GM18858 (cell line): ENCODE measurements at regions not wholly inside any gene's neighbourhood (a gene's known extent, or its start where the extent isn't known, plus 50 kb on each side); places are given as distances from the start of the nearest gene placed in this dataset.
"Not testable (repeated sequence)": the region's sequence is repeated elsewhere in the genome, so short reads cannot be mapped to it uniquely, and the experiment has no call there.

Experiments
- ATAC-seq: cut with Tn5 transposase; IDR thresholded peaks from one replicate; pipeline ENCODE4 v1.9.1; 2021; ENCODE audit not compliant: unreplicated experiment

DNA sequence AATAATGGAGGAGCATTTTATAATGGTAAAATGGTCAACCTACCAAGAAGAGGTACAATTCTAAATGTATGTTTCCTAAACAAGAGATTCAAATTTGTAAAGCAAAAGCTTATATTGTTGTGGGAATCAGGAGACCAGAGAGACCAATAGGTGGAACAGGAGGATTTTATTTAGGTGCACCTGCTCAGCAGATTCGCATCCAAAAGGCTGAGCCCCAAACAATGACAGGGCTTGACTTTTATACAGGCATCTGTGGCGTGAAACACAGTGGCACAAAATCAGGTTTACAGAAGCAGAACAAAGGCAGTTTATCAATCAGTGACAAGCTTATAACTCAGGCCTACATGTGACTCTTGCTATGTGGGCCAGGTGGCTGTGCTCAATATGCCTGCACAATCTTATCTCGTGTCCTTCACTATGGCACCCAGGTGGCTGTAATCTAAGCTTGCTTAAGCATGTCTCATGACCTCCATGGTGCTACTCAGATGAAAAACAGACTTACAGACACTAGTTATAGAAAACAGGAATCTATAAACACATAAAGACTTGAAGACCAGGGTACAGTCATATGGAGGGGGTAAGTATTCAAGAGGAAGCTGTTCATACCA, 780.2 kb upstream of the CA10 start:
- no peak for ATAC-seq

DNA sequence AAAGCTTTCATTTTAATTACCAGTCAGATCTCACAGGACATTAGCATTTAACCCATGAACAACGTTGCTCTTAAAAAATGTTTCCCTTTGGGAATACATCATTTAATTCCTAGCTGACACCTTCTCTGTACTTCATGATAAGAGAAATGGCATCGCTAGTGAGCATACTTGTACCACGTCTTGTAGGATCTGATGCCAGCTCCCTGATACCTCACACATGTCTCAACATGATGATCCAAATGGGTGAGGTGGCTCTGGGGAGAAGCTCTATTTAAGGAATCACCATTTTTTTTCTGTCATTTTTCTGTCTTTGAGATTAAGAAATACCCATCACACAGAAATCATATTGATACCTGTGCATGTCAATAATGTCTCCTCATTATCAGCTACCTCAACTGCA, 772.1 kb upstream of the CA10 start:
- ATAC-seq: no peak

- ATAC-seq: no peak
These were observed 771.6 kb upstream of the CA10 start for GRCh38 chr17:52930145-52930544.

DNA sequence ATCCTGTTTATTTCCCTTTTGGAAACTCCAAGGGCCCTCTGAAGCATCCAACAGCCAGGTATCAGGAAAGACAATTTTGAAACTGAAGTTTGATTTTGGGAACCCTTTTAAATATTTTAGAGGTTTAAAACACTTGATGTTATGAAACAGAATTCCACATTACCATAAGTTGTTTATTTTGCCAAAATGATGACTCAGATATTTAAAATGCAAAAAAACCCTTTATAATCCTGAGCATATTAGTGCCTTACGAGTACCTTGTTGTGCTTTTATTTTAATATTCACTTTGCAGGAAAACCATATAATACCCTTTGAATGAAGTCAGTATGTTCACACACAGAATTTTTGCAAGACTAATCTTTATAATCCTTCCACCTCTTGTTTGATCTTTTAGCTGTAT, 765.1 kb upstream of the CA10 start:
- no peak for ATAC-seq

- no peak for ATAC-seq
These were observed 740.7 kb upstream of the CA10 start for GRCh38 chr17:52899235-52899634.

- no peak for ATAC-seq
These were observed 736.8 kb upstream of the CA10 start for GRCh38 chr17:52895272-52895671.

DNA sequence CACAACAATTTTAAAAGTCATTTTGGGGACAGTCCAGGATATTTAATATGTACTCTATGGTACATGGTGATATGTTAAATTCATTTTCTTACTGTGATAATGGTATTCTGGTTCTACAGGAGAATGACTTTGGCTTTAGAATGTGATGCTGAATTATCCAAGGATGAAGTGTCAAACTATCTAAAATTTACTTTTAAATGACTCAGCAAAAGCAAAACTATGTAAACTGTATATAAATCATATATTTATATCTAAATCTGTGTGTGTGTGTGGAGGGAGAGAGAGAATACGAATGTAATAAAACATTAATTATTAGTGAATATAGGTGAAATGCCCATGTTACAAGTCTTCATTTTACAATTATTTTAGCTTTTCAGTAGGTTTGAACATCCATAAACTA, 733.8 kb upstream of the CA10 start:
- no peak for ATAC-seq

DNA sequence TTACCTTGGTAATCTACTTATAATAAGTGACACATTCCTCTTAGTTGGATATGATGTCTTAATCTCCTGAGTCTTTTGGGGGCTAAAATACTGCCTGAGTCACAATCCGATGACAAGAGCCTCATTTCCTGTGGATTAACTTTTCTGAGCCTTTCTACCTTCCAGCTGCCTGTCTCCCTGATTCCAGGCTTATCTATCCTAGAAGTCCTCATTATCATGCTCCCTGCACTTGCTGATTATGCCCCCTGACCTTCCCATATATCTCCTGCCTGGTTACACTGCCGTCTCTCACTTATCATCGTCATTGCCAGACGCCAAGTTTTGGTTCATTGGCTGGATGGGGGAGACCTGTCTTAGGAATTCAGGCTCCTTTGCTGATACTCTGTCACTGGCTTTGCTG, 727.4 kb upstream of the CA10 start:
- ATAC-seq: no peak

DNA sequence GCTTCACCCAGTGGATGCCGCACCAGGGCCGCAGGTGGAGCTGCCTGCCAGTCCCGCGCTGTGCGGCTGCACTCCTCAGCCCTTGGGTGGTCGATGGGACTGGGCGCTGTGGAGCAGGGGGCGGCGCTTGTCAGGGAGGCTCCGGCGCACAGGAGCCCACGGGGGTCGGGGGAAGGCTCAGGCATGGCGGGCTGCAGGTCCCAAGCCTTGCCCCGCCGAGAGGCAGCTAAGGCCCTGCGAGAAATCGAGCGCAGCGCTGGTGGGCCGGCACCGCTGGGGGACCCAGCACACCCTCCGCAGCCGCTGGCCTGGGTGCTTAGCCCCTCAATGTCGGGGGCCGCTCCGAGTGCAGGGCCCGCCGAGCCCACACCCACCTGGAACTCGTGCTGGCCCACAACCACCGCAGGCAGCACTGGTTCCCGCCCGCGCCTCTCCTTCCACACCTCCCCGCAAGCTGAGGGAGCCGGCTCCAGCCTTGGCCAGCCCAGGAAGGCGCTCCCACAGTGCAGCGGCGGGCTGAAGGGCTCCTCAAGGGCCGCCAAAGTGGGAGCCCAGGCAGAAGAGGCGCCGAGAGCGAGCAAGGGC, 725.5 kb upstream of the CA10 start:
- not testable (repeated sequence) for ATAC-seq

DNA sequence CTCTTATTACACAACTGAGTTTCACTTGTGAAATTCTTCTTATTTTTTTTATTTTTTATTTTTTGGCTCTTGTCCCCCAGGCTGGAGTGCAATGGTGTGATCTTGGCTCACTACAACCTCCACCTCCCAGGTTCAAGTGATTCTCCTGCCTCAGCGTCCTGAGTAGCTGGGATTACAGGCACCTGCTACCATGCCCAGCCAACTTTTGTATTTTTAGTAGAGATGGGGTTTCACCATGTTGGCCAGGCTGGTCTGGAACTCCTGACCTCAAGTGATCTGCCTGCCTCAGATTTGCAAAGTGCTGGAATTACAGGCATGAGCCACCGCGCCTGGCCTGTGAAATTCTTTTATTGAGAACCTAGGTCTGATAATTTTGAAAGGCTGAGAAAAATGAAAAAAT, 688.3 kb upstream of the CA10 start:
- not testable (repeated sequence) for ATAC-seq

GRCh38 chr17:52841971-52842370, 683.5 kb upstream of the CA10 start:
- no peak for ATAC-seq

GRCh38 chr17:52837492-52837891, 679.0 kb upstream of the CA10 start:
- no peak for ATAC-seq

DNA sequence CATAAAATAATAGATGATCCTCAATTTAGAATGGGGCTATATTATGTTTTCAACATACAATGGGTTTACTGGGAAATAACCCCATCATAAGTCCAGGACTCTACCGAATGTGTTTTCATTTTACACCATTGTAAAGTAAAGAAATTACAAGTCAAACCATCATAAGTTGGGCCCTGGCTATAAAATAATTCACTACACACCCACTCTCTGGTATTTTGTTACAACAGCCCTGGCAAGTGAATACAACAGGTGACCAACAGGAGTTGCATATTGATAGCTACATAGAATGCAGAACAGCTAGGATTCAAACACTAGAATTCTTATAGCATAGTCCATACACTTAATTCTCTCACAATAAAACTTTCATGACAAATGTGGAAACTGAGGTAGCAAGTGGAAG, 673.0 kb upstream of the CA10 start:
- no peak for ATAC-seq

DNA sequence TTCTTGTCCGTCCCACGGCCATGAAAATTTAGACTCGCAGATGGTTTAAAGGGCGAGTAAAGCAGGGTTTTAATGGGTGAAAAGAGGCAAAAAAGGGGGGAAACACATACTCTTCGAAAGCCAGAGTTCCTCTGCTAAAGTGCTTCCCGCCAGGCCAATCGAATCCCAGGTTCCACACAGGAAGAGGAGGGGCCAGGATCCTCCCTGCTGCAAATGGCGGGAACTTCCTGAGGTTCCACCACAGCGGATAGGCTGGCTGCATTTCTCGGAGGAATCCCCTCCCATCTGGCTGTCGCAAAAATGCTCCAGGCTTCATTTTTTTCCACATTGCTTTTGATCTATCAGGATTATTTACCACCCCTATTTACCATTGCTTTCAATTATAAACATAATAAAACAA, 670.1 kb upstream of the CA10 start:
- no peak for ATAC-seq

DNA sequence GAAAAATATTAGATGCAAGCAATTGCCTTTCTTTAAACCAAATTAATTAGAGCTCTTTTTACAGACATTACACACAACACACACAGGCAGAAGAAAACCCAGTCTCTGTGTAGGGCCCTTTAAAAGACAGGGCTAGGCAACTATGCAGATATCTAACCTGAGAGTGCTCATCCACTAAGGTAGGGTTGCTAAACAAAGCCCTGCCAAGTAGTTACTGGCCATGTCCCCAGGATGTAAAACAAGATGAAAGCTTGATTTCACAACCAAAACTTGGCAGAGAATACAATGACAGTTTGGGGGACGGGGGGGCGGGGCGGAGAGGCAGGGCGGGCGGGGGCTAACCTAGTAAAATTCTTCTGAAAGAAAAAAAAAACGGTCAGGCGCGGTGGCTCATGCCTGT, 669.0 kb upstream of the CA10 start:
- no peak for ATAC-seq

GRCh38 chr17:52824542-52824941, 666.0 kb upstream of the CA10 start:
- no peak for ATAC-seq

GRCh38 chr17:52823155-52823554, 664.6 kb upstream of the CA10 start:
- ATAC-seq: no peak

GRCh38 chr17:52790359-52790955, 631.9 kb upstream of the CA10 start:
- ATAC-seq: no peak

DNA sequence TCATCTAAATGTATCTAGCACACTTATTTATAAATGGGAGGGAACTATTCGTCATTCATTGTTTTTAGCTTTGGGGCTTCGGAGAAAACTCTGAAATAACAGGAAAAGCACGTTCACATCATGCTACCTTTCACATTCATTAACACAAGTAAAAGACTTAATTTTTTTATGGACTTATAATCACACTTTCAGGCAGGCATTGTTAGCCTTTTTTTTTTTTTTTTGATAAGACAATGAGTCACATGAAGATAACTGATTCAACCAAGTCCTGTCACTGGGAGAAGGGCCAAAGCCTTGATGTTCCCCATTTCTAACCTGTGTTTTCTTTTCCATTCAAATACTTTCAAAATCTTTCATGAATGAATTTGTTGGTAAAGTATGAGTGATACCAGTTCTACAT, 631.3 kb upstream of the CA10 start:
- ATAC-seq: no peak

- no peak for ATAC-seq
These were observed 617.7 kb upstream of the CA10 start for GRCh38 chr17:52776234-52776633.

DNA sequence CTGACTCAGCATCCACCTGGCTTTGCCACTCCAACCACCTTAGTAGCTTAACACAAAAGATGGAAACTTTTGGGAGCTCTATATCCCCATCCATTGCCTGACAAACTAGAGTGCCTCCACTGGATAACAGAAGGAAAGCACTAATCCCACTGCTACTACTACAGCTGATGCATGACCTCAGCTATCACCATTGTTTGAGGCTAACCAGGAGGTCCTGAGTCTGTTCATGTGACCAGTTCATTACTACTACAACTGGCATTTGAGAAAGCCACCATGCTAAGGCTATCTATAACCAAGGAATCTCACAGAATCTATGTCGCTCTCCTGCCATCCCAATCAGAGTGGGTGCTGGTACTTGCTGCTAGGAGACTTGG, 604.3 kb upstream of the CA10 start:
- no peak for ATAC-seq

GRCh38 chr17:52762147-52762793, 603.8 kb upstream of the CA10 start:
- ATAC-seq: no peak
